ENCODE measurements at regions not wholly inside any gene's neighbourhood (a gene's known extent, or its start where the extent isn't known, plus 50 kb on each side); places are given as distances from the start of the nearest gene placed in this dataset.

- Mint-ChIP-seq H3K4me1 (no peaks in the 10 kb centered on the region), H3K27ac (no peak overlapping the region), H3K36me3 (no peaks in the 10 kb centered on the region), H3K27me3 (no peaks in the 10 kb centered on the region), H3K4me3 (no peak overlapping the region), H3K9me3 (no peaks in the 10 kb centered on the region)
Measured at GRCh38 chr18:75527848-75528685, 100.6 kb upstream of the SMIM21 start.

GRCh38 chr18:75526038-75526437 is 98.5 kb upstream of the SMIM21 start:
- H3K9me3 Mint-ChIP-seq = no peaks in the 10 kb centered on the region
- H3K27me3 Mint-ChIP-seq = no peaks in the 10 kb centered on the region
- no peak overlapping the region for H3K4me3 Mint-ChIP-seq
- H3K4me1 Mint-ChIP-seq = no peaks in the 10 kb centered on the region
- no peak overlapping the region for H3K27ac Mint-ChIP-seq
- H3K36me3 Mint-ChIP-seq = no peaks in the 10 kb centered on the region

- no peak overlapping the region for H3K4me3 Mint-ChIP-seq
- no peaks in the 10 kb centered on the region for H3K9me3 Mint-ChIP-seq
- H3K27me3 Mint-ChIP-seq = no peaks in the 10 kb centered on the region
- no peaks in the 10 kb centered on the region for H3K4me1 Mint-ChIP-seq
- no peak overlapping the region for H3K27ac Mint-ChIP-seq
- H3K36me3 Mint-ChIP-seq = no peaks in the 10 kb centered on the region
Measured at GRCh38 chr18:75525331-75525730, 97.8 kb upstream of the SMIM21 start.

- no peaks in the 10 kb centered on the region for H3K27me3 Mint-ChIP-seq
- H3K36me3 Mint-ChIP-seq = no peaks in the 10 kb centered on the region
- H3K9me3 Mint-ChIP-seq = no peaks in the 10 kb centered on the region
- no peaks in the 10 kb centered on the region for H3K4me1 Mint-ChIP-seq
- H3K27ac Mint-ChIP-seq = no peak overlapping the region
- H3K4me3 Mint-ChIP-seq = no peak overlapping the region
Measured at GRCh38 chr18:75524841-75525240, 97.3 kb upstream of the SMIM21 start.

GRCh38 chr18:75524181-75524580 is 96.7 kb upstream of the SMIM21 start:
- no peak overlapping the region for H3K4me3 Mint-ChIP-seq
- no peaks in the 10 kb centered on the region for H3K9me3 Mint-ChIP-seq
- no peaks in the 10 kb centered on the region for H3K4me1 Mint-ChIP-seq
- H3K27me3 Mint-ChIP-seq = no peaks in the 10 kb centered on the region
- no peak overlapping the region for H3K27ac Mint-ChIP-seq
- no peaks in the 10 kb centered on the region for H3K36me3 Mint-ChIP-seq

GRCh38 chr18:75521816-75522215 is 94.3 kb upstream of the SMIM21 start:
- Mint-ChIP-seq H3K27me3 (no peaks in the 10 kb centered on the region), H3K9me3 (no peaks in the 10 kb centered on the region), H3K4me3 (no peak overlapping the region), H3K4me1 (no peaks in the 10 kb centered on the region), H3K36me3 (no peaks in the 10 kb centered on the region), H3K27ac (no peak overlapping the region)

- Mint-ChIP-seq H3K4me1 (no peaks in the 10 kb centered on the region), H3K27ac (no peak overlapping the region), H3K4me3 (no peak overlapping the region), H3K27me3 (peaks cover 5% of the 10 kb centered on the region), H3K9me3 (peaks cover 7% of the 10 kb centered on the region), H3K36me3 (no peaks in the 10 kb centered on the region)
Measured at GRCh38 chr18:75518007-75518406, 90.5 kb upstream of the SMIM21 start.

GRCh38 chr18:75517286-75517685 is 89.8 kb upstream of the SMIM21 start:
- H3K27me3 Mint-ChIP-seq = peaks cover 5% of the 10 kb centered on the region
- no peak overlapping the region for H3K4me3 Mint-ChIP-seq
- H3K27ac Mint-ChIP-seq = no peak overlapping the region
- peaks cover 8% of the 10 kb centered on the region for H3K9me3 Mint-ChIP-seq
- no peaks in the 10 kb centered on the region for H3K4me1 Mint-ChIP-seq
- no peaks in the 10 kb centered on the region for H3K36me3 Mint-ChIP-seq

- H3K36me3 Mint-ChIP-seq = no peaks in the 10 kb centered on the region
- H3K4me1 Mint-ChIP-seq = no peaks in the 10 kb centered on the region
- H3K9me3 Mint-ChIP-seq = peaks cover 10% of the 10 kb centered on the region
- no peak overlapping the region for H3K27ac Mint-ChIP-seq
- H3K4me3 Mint-ChIP-seq = no peak overlapping the region
- peaks cover 10% of the 10 kb centered on the region for H3K27me3 Mint-ChIP-seq
Measured at GRCh38 chr18:75507636-75508035, 80.1 kb upstream of the SMIM21 start.

GRCh38 chr18:75506913-75507312 is 79.4 kb upstream of the SMIM21 start:
- Mint-ChIP-seq H3K27me3 (peaks cover 10% of the 10 kb centered on the region), H3K36me3 (no peaks in the 10 kb centered on the region), H3K4me1 (no peaks in the 10 kb centered on the region), H3K27ac (no peak overlapping the region), H3K4me3 (no peak overlapping the region), H3K9me3 (peaks cover 5% of the 10 kb centered on the region)

GRCh38 chr18:75504469-75504868 is 77.0 kb upstream of the SMIM21 start:
- Mint-ChIP-seq H3K9me3 (no peaks in the 10 kb centered on the region), H3K4me3 (no peak overlapping the region), H3K27ac (no peak overlapping the region), H3K36me3 (no peaks in the 10 kb centered on the region), H3K27me3 (peaks cover 10% of the 10 kb centered on the region), H3K4me1 (no peaks in the 10 kb centered on the region)

GRCh38 chr18:75503615-75504014 is 76.1 kb upstream of the SMIM21 start:
- Mint-ChIP-seq H3K9me3 (no peaks in the 10 kb centered on the region), H3K27ac (no peak overlapping the region), H3K4me1 (no peaks in the 10 kb centered on the region), H3K36me3 (no peaks in the 10 kb centered on the region), H3K27me3 (peaks cover 12% of the 10 kb centered on the region), H3K4me3 (no peak overlapping the region)

GRCh38 chr18:75502286-75502685 is 74.8 kb upstream of the SMIM21 start:
- H3K4me3 Mint-ChIP-seq = no peak overlapping the region
- H3K9me3 Mint-ChIP-seq = no peaks in the 10 kb centered on the region
- no peaks in the 10 kb centered on the region for H3K36me3 Mint-ChIP-seq
- no peaks in the 10 kb centered on the region for H3K4me1 Mint-ChIP-seq
- H3K27me3 Mint-ChIP-seq = peaks cover 13% of the 10 kb centered on the region
- H3K27ac Mint-ChIP-seq = no peak overlapping the region

- H3K4me3 Mint-ChIP-seq = no peak overlapping the region
- H3K27ac Mint-ChIP-seq = peak overlapping the region; percentile 30
- no peaks in the 10 kb centered on the region for H3K36me3 Mint-ChIP-seq
- H3K4me1 Mint-ChIP-seq = no peaks in the 10 kb centered on the region
- H3K9me3 Mint-ChIP-seq = no peaks in the 10 kb centered on the region
- peaks cover 13% of the 10 kb centered on the region for H3K27me3 Mint-ChIP-seq
Measured at GRCh38 chr18:75500545-75500944, 73.0 kb upstream of the SMIM21 start.

- H3K36me3 Mint-ChIP-seq = no peaks in the 10 kb centered on the region
- peaks cover 8% of the 10 kb centered on the region for H3K27me3 Mint-ChIP-seq
- no peak overlapping the region for H3K4me3 Mint-ChIP-seq
- H3K9me3 Mint-ChIP-seq = no peaks in the 10 kb centered on the region
- no peaks in the 10 kb centered on the region for H3K4me1 Mint-ChIP-seq
- H3K27ac Mint-ChIP-seq = no peak overlapping the region
Measured at GRCh38 chr18:75497576-75498235, 70.2 kb upstream of the SMIM21 start.

GRCh38 chr18:75496151-75496550 is 68.6 kb upstream of the SMIM21 start:
- H3K9me3 Mint-ChIP-seq = no peaks in the 10 kb centered on the region
- H3K27me3 Mint-ChIP-seq = peaks cover 11% of the 10 kb centered on the region
- no peaks in the 10 kb centered on the region for H3K36me3 Mint-ChIP-seq
- no peaks in the 10 kb centered on the region for H3K4me1 Mint-ChIP-seq
- H3K4me3 Mint-ChIP-seq = no peak overlapping the region
- H3K27ac Mint-ChIP-seq = no peak overlapping the region
